Effector CD4-positive, alpha-beta T cell (primary cell): ENCODE measurements at regions not wholly inside any gene's neighbourhood (a gene's known extent, or its start where the extent isn't known, plus 50 kb on each side); places are given as distances from the start of the nearest gene placed in this dataset.
"Not testable (repeated sequence)": the region's sequence is repeated elsewhere in the genome, so short reads cannot be mapped to it uniquely, and the experiment has no call there.

Experiments used
- DNase-seq: peaks from one replicate; pipeline ENCODE4 v3.0.0-alpha.2; 2020

GRCh38 chr6:170192905-170193304 lies 98.0 kb downstream of the DLL1 start:
- DNase-seq = no peak

GRCh38 chr6:170192101-170192500 lies 98.8 kb downstream of the DLL1 start:
- DNase-seq = not testable (repeated sequence)

- DNase-seq = no peak
Measured at GRCh38 chr6:170190046-170190445, 100.8 kb downstream of the DLL1 start.

- no peak for DNase-seq
Measured at GRCh38 chr6:170189236-170189635, 101.6 kb downstream of the DLL1 start.

DNA sequence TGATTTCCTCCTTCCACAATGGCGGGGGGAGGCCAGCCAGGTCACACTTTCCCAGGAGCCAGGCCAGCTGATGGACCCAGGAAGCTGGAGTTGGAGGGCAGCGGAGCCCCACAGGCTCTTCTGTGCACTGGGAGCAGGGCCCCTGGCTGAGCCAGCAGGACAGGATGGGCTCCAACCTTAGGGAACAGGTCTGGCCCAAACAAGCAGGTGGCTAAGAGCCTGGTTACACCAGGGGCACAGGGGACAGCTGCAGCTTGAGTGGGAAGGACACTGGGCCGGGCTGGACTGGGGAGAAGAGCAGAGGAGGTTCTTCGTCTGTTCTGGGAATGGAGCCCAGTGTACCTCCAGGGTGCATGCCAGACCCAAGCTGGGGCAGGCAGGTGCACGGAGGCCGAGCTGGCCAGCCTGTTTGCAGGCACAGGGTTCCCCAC lies 102.3 kb downstream of the DLL1 start:
- no peak for DNase-seq

GRCh38 chr6:170187669-170188566 lies 103.0 kb downstream of the DLL1 start:
- DNase-seq = no peak

DNA sequence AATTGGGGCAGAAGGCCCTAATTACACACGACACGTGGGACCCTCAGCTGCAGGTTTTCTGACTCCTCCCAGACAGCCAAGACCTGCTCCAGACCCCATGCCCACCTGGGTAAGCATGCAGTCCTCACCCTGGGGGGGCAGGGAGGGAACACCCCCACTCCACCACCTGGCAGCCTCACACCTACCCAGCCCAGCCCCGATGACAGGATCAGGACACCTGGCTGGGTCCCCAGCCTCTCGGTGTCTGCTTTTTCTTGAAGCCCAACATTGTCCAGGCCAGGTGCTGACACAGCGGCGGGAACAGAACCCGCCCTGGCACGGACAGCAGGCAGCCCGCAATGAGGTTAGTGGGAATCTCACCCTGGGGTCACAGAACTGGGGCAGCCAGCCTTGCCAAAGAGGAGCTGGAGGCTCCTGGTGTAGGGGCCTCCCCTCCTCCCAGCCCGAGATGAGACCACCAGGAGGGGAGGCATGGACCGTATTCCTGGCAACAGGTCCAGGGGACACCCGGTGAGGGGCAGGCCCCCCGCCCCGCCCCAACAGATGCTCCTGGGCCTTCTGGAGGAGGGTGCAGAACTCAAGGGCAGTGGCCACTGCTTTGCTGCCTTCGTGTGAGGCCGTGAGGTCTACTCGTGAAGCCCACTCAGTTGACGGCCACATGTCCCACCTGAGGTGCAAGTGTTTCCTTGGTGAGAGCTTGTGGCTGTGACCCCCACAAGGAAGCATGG lies 103.8 kb downstream of the DLL1 start:
- DNase-seq = no peak

DNA sequence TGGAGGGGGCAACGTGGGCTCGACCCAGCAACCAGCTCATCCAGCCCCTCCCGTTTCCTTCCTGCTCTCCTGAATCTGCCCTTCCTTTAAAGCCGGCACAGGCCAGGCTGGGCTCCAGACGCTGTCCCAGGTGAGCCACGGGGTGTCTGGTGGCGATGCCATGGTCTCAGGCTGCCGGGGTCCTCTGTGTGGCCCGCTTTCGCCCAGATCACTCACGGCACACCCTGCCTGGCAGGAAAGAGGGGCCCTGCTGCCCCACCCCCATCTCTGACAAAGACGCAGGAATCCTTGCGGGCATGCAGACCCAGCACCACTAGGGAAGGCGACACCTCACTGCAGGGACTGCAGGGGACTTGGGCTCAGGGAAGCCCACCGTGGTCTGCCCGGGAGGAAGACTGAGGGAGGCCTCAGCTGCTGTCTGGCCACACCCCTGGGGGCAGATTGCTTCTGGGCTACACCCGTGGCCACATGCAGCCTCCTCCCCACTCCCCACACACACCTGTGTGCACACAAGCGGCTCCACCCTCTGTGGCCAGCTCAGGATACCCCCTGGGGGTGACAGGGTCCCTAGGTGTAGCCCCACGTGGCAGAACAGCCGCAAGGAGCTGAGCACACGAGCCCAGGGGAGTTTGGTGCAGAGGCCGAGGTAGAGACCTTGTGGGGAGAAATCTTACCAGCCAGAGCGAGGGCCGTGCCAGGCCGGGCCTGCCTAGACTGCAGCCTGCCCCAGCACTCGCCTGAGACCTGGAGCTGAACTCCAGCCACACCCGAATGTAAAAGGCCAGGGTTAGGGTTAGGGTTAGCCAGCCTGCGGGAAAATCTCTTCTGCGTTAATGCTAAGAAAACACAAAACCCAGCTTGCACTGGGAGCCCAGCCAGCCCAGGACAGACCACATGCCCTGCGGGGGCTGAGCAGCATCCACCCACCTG lies 104.6 kb downstream of the DLL1 start:
- no peak for DNase-seq

GRCh38 chr6:170185175-170185978 lies 105.5 kb downstream of the DLL1 start:
- DNase-seq = no peak

GRCh38 chr6:170184316-170184715 lies 106.6 kb downstream of the DLL1 start:
- no peak for DNase-seq

DNA sequence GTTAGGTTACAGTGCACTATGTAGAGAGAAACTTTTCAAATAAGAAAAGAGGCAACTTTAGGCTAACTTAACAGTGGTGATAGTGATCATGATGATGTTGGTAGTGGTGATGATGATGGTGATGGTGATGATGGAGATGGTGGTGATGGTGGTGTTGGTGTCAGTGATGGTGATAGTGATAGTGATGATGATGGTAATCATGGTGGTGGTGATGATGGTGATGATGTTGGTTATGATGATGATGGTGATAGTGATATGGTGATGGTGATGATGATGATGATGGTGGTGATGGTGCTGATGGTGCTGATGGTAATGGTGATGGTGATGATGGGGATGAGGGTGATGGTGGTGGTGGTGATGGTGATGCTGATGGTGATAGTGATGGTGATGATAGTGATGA lies 107.4 kb downstream of the DLL1 start:
- no peak for DNase-seq

DNA sequence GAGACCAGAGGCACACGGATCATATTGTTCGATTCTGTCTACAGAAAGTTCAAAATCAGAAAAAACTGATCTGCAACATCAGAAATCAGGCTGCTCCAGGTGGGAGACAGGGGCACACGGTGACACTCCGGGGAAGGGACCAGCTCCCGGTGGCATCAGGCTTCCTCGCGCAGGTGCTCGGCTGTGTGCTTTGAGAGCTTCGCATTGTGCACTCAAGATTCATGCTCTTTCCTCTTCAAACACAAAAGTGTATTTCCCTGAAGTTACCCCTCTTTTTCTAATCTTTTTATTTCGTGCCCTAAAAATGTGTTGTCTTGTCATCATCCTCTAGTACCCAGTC lies 108.1 kb downstream of the DLL1 start:
- DNase-seq = no peak

DNA sequence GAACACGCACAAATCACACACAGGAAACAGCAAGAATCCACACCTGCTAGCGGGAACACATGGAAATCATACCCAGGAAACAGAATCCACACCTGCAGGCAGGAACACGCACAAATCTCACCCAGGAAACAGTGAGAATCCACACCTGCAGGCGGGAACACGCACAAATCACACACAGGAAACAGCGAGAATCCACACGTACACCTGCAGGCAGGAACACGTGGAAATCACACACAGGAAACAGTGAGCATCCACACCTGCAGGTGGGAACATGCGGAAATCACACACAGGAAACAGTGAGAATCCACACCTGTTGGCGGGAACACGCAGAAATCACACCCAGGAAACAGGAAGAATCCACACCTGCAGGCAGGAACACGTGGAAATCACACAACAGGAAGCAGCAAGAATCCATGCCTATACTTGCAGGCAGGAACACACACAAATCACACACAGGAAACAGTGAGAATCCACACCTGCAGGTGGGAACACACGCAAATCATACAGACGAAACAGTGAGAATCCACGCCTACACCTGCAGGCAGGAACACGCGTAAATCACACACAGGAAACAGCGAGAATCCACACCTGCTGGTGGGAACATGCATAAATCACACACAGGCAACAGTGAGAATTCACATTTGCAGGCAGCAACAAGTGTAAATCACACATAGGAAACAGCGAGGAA lies 108.6 kb downstream of the DLL1 start:
- DNase-seq = no peak

DNA sequence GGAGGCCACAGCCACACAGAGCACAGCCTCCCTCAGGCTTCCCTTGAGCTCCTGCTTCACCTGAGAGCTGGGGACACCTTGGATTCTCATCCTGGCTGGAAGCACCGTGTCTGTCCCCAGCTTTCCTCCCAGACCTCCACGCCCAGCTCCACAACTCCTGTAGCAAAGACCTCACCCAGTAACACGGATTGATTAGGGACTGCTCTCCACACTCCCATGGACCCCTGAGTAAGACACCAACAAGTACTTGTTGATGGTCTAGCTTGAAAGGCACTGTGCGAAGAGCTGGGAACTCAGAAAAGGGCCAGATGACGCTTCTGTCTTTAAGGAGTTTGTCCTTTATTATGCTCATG lies 109.6 kb downstream of the DLL1 start:
- no peak for DNase-seq

DNA sequence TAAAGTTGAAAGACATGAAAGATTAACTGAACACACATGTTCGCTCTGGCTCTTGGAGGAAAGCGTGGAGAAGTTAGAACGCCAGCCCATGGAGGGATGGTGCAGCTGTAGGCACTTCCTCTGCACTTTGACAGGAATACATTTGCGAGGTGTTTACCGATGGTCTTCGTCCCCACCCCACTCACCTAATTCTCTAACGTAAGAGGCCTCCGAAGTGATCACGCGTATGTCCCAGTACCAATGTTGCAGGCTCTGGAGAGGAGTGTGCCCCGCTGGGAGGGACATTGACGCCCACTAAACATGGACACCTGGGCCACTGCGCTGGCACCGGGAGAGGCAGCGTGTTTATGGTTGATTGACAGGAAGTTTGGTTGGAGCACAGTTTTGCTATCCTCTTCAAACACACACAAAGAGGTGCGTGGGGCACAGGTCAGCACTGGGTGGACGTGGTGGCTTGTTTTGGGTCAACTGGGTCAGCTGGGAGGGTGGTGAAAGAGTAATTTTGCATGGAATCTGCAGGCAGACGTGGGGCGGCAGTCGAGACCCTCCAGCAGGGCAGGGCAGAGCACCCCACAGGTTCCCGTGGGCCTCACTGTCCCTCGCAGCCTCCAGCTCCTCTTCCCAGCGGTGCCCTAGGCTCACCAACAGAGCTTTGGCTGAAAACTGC lies 110.1 kb downstream of the DLL1 start:
- DNase-seq = no peak

DNA sequence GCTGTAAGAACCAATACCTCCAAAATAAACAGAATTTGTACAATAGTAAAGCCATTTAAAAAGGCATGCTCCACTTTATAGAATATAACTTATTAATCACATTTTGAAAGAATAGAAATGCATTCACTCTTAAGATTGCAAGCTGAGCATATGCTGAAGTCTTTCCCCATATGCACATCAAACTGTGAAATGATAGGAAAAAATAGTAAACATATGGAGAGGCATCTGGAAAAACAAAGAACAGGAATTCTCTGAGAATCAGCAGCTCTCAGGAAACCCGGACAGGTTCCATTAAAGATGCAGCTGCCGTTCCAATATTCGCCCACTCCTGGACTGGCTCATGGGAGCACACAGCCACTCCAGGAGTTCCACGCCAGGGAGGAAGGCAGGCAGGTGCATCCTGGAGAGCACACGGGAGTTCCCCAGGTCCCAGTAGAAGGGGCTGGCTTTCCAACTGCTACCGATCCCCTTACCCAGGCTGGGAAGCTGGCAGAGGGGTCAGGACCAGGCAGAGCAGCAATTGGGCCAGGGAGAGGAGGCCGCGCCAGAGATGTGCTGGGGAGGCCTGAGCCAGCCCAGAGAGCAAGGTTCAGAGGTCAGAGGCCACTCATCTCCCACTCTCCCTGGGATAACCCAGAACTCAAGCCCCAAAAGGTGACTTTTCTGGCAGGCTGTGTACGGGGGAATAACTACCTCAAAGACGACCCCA lies 111.1 kb downstream of the DLL1 start:
- no peak for DNase-seq

DNA sequence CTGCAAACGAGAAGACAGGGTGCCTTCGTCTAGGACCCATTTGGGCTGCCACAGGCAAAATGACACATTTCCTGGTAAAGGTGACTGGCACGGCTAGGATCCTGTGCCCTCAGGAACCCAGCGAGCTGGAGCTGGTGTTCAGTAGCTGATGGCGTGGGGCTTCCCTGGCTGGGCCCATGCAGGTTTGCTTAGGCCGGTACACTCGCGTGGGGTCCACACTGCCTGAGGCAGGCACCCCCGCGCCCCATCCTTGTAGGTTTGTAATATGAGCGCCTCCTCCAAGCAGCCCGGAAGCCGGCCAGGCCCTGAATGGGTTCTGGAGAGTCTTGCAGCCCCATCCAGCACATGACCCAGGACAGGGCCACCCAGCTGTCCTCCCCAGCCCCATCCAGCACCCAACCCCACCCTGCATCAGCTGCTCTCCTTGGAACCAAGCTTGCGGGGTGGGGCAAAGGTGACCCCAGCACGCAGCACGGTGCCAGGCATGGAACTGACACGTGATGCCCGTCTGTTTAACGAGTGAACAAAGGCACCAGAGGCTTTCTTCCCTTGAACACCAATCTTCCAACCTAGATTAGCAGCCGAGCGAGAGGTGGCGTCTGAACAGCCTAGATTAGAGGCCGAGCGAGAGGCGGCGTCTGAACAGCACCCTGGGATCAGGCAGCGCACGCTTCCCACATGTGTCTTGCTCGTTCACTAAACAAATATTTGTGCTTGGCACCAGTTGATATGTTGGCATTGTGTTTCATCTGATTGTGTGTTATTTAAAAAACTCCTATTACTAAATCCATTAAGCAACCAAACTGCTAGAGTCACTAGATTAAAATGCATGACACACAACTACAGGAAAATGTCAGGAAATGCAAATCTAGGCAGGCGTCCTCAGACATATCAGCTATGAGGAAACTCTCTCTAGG lies 112.1 kb downstream of the DLL1 start:
- no peak for DNase-seq

DNA sequence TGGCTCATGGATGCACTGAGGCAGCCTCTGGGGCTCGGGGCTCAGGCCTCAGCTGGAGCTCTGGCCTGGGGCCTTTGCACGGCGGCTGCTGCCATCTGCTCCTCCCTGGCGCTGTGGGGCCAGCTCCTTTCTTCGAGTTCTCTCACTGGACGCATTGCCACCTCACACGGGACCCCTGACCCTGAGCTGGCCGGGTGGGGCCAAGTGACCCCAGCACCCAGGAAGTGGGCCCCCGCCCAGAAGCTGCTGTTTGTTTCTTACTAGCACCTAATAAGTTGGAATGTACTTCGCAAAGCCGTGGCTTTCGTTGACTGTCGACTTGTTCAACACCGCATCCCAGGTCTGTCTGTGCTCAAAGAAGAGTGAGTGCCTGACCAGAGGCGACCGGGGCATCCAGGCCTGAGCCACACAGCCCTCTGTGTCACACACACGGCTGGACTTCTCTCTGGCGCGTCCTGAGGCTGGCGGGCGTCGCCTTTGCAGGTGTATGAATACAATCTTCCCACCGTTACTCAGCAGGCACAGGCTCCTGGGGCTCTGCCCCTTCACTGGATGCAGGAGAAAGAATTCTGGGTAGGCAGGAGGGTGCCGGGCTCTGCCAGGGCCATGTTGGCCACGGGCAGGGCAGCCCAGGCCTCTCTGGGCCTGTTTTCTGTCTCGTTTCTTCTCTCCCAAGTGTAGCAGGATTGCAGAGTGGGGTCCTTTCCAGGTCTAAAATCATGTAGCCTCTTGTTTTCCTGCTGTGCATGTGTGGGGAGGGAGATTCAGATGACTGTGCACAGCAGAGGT lies 112.9 kb downstream of the DLL1 start:
- DNase-seq = no peak
